ENCODE measurements at regions not wholly inside any gene's neighbourhood (a gene's known extent, or its start where the extent isn't known, plus 50 kb on each side); places are given as distances from the start of the nearest gene placed in this dataset.
A peak's percentile ranks its signal among the peaks of the same experiment; 100 is the strongest.

DNA sequence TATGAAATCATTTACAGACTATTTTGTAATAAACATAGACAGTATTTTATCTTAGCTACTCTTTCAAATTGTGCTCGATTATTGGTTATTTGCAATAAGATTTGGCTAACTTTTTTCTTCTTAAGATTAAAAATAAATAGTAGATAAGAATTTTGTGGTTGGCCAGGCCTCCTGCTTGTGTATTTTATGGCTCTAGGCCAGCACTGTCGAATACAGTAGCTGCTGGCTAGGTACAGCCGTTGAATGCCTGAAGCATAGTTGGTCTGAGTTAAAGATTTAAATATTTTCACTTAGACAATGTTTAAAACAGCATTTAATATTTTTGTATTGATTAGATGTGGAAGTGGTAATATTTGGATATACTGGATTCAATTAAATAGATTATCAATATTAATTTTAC is 481.0 kb downstream of the SPRY1 start:
- no peak for DNase-seq (ENCODE audit: low read depth in 2 of 2)

DNA sequence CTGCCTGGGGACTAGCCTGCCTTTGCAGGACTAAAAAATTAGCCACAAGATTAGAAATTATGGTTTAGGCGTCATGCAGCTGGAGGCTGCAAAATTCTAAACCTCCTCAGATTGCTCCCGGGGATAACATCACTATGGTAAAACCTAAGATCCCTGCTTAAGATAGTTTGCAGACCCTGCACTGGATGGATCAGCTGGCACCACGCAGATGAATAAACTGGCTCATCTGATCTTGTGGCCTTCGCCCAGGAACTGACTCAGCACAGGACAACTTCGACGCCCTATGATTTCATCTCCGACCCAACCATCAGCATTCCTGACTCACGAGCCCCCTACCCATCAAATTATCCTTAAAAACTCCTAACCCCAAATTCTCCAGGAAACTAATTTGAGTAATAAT is 482.4 kb downstream of the SPRY1 start:
- no peak for DNase-seq (ENCODE audit: low read depth in 2 of 2)

DNA sequence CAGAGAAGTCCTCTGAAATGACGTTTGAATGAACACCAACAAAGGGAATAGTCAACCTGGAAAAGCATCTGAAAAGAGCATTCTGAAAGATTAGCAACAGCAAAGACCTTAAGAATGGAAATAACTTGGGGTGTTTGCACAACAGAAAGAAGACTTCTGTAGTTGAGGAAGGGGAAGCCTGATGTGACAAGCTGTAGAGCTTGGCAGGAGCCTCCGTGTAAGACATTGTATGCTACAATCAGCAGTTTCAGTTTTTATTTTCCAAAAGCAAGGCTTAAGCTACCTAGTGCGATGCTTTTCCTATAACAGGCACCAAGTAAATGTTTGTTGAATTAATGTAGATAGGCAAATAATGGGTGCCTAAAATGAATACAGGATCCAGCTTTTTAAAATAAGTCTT is 484.0 kb downstream of the SPRY1 start:
- DNase-seq (ENCODE audit: low read depth in 2 of 2), result no peak

DNA sequence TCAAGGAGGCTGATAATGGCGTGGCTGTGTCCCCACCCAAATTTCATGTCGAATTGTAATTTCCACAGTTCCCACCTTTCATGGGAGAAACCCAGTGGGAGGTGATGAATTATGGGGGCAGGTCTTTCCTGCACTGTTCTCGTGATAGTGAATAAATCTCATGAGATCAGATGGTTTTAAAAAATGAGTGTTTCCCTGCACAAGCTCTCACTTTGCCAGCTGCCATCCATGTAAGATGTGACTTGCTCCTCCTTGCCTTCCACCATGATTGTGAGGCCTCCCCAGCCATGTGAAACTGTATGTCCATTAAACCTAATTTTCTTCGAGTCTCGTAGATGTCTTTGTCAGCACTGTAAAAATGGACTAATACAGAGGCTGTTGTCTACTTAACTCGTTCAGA is 488.3 kb downstream of the SPRY1 start:
- no peak for DNase-seq (ENCODE audit: low read depth in 2 of 2)

DNA sequence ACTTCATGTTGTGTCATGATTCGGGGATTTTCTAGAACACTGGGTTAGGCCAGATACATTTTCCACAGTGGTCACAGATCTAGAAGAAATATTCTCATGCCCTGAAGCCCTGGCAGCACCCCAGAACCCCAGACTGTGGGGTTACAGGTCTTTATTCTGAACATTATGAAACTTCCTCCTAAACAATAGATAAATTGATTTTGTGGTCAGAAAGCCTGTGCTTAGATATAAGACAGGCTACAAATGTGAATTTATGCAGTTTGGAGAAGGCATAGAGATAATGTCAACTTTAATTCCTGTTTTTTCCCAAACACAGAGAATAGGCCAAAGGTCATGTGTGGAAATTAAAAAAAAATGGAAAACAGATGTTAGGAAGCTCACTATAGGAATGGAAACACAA is 492.9 kb downstream of the SPRY1 start:
- no peak for DNase-seq (ENCODE audit: low read depth in 2 of 2)

DNA sequence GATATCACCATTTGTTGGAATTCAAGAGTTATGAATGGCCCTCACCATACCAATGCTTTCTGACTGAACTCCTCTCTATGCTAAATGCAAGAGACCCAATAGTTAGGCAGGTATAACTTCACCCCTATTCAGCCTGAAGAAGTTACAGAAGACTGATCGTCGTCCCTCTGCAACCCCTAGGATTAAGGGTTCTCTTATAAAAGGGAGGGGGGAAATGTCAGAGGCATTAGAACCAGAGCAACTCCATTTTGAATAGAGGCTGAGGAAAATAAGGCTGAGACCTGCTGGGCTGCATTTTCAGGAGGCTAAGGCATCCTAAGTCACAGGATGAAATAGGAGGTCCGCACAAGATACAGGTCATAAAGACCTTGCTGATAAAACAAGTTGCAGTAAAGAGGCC is 494.3 kb downstream of the SPRY1 start:
- DNase-seq (ENCODE audit: low read depth in 2 of 2), result no peak

DNA sequence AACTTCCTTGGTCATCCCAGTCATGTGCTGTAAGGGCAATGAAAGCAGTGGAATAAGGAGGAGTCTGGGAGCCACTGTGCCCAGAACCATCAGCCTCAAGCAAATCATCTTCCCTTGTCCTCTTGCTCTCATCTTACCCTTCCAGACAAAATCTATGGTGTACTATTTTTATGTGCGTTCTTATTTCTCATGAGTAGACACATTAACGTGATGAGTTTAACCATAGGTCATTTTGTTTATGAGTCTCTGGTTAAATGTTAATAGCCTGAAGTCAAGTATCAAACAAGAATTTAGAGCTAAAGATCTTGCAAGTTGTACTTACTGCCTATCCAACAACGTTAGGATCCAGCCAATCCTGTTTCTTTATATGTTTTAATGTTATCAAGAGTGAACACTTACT is 495.3 kb downstream of the SPRY1 start:
- no peak for DNase-seq (ENCODE audit: low read depth in 2 of 2)

DNA sequence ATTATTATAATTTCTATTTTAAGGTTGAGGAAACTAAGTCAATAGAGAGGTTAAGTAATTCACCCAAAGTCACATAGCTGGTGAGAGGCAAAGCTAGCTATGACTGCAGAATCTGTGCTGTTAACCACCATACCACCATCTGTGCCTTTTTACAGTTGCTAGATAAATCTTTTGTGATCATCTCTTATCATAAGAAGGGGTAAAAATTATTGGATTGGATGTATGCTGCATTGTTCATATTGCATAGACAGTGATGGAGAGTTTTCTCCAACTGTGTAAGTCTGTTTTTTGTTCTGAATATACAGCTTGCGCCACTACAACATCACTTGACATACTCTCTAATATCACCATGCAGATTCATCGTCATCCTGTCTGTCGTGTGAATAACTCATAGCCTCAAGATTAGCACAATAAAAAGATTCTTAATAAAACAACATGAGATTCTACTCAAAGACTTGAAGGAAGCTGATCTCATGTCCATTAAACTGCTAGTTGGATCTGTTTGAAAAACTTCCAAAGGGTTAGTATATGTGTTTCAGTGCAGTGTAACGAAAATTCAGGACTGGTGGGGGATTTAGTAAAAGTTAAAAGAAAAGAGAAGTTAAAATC is 495.9 kb downstream of the SPRY1 start:
- DNase-seq (ENCODE audit: low read depth in 2 of 2), result no peak

DNA sequence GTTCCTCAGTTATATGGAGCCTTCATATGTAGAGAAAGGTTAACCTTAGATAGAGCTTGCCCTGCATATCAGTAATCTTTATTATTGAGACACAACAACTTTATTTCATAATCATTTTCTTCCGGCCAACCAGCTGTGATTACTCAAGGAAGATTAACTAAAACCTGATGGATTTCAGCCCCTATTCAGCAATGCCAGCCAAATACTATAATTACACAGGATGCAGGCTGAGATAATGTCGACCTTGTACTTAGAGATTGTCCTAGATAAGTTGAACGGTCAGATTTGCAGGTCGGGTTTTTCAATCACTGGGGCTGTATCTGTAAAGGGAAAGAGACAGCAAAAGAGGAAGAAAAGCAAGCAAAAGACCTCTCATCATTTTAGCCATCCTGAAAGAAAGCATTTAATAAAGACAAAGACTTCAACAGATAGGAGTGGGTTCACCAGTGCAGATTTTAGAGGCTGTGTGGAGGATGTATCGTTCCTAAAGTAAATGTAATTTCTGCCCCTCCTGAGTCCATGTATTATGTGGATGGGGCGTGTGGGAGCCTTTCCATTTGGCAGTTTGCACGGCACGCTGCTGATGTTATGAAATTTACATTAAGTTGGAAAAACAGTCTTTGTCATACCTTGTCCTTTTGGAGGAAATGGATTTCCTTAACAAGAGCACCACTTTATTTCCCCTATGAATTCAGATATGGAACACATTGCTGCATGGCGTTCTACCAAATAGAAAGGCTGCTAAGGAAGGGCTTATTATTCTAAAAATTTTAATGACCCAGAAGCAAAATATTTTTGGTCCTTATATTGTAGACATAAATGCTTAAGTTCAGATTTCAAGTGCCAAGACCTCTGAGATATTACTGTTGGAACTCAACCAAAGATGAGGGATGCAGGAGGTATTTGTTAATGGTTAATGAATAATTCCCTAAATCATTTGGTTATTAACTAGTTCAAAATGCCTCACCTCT is 496.7 kb downstream of the SPRY1 start:
- peak; percentile 48 to 62 for DNase-seq (ENCODE audit: low read depth in 2 of 2)

DNA sequence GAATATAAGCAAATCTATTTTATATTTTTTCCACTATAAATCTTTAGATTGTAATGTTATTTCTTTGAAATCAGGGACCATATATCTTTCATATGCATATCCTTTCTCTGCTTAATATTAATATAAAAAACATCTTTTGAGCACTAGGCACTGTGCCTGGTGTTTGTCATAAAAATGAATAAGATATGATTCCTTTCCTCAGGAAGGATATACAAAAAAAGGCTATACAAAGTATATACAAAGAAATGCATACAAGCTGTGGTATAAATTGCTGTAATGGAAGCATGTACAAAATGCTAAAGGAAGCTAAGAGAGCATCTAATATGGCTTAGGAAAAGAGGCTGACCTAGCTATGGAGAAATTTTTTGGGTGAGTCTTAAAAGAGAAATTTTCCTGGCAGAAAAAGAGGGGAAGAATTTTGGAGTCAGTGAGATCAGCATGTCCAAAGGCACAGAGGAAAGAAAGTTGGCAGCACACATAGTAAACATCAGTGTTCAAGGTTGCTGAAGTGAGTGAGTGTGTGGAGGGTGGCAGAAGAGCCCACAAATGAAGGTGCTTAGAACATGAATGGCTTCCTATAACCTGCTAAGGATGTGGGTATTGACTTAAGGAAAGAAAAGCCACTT is 500.0 kb downstream of the SPRY1 start:
- no peak for DNase-seq (ENCODE audit: low read depth in 2 of 2)

DNA sequence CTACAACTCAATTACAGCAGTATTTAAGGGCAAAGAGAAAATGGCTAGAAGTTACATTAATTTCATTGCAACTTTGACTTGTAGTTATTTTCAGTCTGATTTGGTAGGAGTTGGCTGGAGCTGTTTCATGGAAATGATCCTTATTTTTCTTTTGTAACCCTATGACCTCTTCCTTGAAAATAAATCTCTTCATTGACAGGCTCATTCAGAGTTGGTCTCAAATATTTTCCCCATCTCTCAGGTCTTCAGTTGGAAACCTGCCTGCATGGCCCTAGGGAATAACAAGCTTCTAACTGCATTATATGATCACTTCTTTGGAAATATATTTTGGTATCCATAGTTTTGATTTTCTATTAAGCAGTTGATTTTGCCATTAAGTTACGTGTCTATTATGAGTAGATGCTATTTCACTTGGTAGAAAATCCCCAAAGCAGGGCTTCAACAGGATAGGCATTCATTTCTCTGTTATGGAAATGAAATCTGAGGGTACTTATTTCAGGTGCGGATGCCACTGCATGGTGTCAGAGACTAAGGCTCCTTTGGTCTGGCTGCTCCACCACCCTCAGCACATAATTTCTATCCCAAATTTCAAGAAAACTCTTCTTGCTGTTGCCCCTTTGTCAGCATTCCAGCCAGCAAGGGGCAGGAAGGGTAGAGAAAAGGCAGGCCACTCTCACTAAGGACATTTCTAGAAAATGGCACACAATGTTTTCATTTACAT is 502.5 kb downstream of the SPRY1 start:
- DNase-seq (ENCODE audit: low read depth in 2 of 2), result no peak

DNA sequence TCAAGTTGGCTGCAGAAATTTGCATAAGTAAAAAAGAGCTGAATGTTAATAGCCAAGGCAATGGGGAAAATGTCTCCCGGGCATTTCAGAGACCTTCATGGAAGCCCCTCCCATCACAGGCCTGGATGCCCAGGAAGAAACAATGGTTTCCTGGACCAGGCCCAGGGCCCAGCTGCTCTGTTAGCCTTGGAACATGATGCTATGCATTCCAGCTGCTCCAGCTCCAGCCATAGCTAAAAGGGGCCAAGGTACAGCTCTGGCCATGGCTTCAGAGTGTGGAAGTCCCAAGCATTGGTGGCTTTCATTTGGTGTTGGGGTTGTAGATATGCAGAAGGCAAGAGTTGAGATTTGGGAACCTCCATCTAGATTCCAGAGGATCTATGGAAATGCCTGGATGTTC is 508.3 kb downstream of the SPRY1 start:
- DNase-seq (ENCODE audit: low read depth in 2 of 2), result no peak

DNA sequence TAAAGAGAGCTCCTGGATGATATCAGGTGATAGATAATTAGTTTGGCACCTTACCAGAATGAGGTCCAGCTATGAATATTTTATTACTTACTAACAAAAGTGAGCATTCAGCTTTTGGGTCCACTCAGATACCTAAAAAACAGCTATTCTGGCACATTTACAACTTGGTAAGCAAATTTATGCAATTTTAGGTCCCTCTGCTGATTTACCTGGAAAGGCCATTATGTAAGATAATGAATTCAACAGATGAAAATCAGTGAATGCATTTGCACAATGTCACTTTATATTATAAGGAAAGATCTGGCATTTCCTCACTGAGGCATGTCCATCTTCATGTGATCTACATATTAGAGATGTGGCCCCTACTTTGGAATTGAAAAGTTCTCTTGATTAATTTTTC is 517.0 kb downstream of the SPRY1 start:
- DNase-seq (ENCODE audit: low read depth in 2 of 2), result no peak

DNA sequence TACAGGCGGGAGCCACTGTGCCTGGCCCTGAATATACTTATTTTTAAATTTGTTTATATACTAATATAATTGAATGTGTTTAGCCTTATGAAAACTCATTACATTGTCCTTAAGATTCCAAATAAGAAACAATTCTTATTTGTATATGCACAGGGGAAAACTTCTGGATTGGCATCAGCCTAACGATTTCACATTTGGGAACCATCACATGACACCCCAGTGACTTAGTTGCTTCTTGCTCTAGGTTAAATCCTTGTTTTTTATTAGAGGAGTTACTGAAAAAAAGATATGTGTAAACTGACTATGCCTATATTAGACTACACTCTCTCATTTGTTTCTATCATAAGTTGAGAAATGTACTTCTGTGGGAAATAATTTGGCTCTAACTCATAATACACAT is 520.2 kb downstream of the SPRY1 start:
- no peak for DNase-seq (ENCODE audit: low read depth in 2 of 2)

DNA sequence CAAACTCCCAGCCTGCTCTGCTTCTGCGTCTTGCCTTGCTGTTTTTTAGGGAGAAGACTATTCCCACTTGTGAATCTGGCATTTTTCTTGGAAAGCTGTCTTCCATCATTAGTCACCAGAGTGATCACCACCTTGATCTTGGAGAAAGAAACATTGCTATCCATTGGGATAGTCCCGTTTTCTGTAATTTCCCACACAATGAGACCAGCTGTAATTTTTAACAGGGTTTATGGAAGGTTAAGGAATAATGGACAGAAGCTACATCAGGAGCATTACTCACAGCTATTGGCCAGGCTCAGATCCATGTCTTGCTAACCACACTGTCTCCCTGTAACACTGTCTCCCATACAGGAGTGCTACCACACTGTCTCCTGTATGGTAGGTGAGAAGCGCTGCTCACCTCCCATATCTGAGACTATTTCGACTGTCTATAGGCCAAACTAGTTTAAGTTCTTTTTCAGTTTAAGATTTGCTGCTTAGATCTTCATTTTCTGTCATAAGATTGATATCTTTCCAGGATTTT is 523.0 kb downstream of the SPRY1 start:
- no peak for DNase-seq (ENCODE audit: low read depth in 2 of 2)

DNA sequence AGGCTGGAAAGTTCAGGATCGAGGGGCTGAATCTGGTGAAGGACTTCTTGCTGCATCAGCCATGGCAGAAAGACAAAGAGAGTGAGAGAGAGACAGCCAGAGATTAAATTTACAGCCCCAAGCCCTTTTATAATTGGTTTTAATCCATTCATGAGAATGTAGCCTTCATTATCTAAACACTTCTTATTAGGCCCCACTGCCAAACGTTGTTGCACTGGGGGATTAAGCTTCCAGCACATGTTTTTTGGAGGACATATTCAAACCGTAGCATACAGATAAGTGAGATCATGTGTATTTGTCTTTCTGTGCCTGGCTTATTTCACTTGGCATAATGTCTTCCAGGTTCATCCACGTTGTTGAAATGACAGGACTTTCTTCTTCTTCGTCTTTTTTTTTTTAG is 524.7 kb downstream of the SPRY1 start:
- no peak for DNase-seq (ENCODE audit: low read depth in 2 of 2)

DNA sequence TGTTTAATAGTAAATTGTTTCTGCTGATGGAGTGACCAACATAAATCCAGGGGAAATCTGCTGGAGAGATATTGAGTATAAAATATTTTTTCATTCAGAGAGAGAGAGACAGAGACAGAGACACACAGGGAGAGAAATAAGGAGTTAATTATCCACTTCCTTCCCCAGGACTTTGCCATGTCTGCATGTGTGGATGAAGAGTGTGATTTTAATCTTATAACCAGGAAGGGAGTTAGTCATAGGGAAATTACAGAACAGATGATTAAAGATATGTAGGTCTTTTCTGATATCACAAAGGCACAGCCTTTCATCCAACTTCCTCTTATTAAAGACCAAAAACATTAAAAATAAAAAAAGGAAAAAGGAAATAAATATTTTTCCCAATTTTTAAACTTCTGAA is 526.3 kb downstream of the SPRY1 start:
- DNase-seq (ENCODE audit: low read depth in 2 of 2), result peak in 1 of 2 experiments; percentile 8

DNA sequence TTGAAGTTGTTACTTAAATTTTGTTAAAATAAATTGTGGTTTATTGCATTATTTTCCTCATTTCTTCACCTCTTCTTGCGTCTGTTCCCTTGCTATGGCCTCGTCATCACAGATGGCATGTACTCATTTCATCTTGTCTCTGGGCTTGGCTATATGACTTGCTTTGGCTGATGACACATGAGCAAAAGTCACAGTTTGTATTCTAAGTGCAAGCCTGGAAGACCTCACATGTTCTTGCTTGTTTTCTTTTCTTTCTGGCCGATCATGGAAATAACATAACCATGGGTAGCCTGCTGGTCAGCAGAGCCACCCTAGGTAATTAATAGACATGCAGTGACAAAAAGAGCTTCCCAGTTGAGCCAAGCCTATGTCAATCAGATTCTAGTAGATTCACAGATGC is 527.9 kb downstream of the SPRY1 start:
- DNase-seq (ENCODE audit: low read depth in 2 of 2), result no peak

DNA sequence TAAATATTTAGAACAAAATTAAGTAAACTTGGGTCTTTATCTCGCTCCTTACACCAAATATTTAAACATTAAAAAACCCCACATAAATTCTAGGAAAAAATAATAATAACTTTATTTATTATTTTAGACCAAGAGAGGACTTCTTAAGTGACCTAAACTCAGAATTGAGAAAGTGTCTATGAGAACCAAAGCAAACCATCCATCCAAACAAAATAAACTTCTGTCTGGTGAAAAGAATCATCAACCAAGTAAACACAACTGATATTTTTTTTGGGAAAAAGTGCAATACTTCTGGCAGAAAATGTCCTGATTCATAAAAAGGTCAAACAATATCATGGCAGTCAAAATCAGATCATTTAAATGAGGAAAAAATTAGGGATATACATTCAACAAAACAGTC is 533.0 kb downstream of the SPRY1 start:
- DNase-seq (ENCODE audit: low read depth in 2 of 2), result no peak

DNA sequence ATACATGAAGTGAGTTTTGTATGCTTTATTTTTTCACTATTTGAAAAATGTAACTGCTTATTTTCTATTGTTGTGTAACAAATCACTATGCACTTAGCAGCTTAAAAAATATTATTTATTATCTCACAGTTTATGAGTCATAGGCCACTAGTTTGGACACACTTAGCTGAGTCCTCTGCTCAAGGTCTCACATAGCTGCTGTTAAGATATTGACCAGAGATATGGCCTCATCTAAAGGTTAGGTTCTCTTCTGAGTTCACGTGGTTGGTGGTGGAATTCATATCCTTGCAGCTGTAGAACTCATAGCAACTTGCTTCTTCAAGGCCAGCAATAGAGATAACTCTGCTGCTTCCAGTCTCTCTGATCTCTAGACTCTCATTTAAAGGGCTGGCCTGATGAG is 534.4 kb downstream of the SPRY1 start:
- no peak for DNase-seq (ENCODE audit: low read depth in 2 of 2)

DNA sequence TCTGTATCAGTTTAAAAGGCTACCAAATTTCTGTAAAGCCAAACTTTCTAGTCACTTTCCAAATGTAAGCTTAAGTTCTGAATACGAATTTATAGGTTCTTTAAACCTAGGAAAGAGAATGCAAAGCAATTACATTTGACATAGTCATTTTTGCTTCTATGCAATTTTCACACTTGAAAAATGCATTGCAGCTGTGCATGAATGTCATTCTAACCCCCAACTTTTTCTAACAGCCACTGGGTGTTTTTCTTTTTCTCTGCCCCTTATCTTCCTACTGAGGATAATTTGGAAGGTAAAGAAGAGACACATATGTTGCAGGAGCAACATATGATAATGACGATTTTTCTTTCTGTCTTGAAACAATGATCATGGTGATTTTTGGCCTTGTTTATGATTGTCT is 537.5 kb downstream of the SPRY1 start:
- no peak for DNase-seq (ENCODE audit: low read depth in 2 of 2)

DNA sequence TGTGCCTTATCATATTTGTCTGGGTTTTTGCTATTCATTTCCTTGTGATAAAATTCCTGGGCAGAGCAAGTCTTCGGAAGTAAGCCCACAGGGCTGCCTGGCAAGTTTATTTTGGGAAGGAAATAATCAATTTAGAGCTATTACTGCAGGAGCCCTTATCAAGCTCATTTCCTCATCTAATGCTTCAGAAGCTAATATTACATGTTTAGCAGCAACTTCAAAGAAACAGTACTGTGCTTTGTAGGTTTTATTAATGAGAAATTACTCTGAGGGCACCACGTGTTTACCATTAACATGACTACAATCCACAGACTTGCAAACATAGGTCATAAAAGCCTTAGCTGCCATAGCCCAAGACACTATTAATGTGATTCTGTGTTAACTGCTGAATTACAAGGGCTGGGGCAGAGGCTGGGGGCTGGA is 540.0 kb downstream of the SPRY1 start:
- DNase-seq (ENCODE audit: low read depth in 2 of 2), result no peak
